ENCODE measurements at regions not wholly inside any gene's neighbourhood (a gene's known extent, or its start where the extent isn't known, plus 50 kb on each side); places are given as distances from the start of the nearest gene placed in this dataset.

- no peak for TF ChIP-seq FOXA1 (IDR thresholded peaks at IDR 0.05)
- TF ChIP-seq SP1 (IDR thresholded peaks at IDR 0.05), result no peak
- TF ChIP-seq BHLHE40 (IDR thresholded peaks at IDR 0.05; ENCODE audit: borderline replicate concordance), result no peak
- TF ChIP-seq LEF1 (IDR thresholded peaks at IDR 0.05; ENCODE audit: borderline replicate concordance), result no peak
- no peak for TF ChIP-seq HDGF (IDR thresholded peaks at IDR 0.05; ENCODE audit: borderline replicate concordance)
- TF ChIP-seq FOXK2 (IDR thresholded peaks at IDR 0.05), result no peak
- no peak for TF ChIP-seq SUZ12 (IDR thresholded peaks at IDR 0.05)
- no peak for TF ChIP-seq NFRKB (IDR thresholded peaks at IDR 0.05)
- no peak for TF ChIP-seq ZNF384 (IDR thresholded peaks at IDR 0.05)
- no peak for TF ChIP-seq ARNT (IDR thresholded peaks at IDR 0.05)
- no peak for TF ChIP-seq ELF4 (IDR thresholded peaks at IDR 0.05)
- TF ChIP-seq TARDBP (IDR thresholded peaks at IDR 0.05), result no peak
Measured at GRCh38 chr14:82911930-82912329, 1378.3 kb upstream of the SEL1L start.
